IMR-90 (cell line): ENCODE measurements at regions not wholly inside any gene's neighbourhood (a gene's known extent, or its start where the extent isn't known, plus 50 kb on each side); places are given as distances from the start of the nearest gene placed in this dataset.

ENCODE experiments used
- BHLHE40 ChIP-seq: fragments of 150-350 bp; IDR thresholded peaks from 2 replicates; pipeline ENCODE4 v1.6.1; 2016; ENCODE audit warnings: mild to moderate bottlenecking, low read depth, low read length
- CTCF ChIP-seq: conservative IDR thresholded peaks from 2 replicates; pipeline ENCODE4 v1.5.1; 2012; ENCODE audit warnings: mild to moderate bottlenecking, low read depth, low read length, improper control_type of control experiment
- ELK1 ChIP-seq: fragments of 150-350 bp; IDR thresholded peaks from 2 replicates; pipeline ENCODE4 v1.6.1; 2016; ENCODE audit warnings: low read depth, mild to moderate bottlenecking, low read length, moderate library complexity, borderline replicate concordance
- MAFK ChIP-seq: IDR thresholded peaks from 2 replicates; pipeline ENCODE4 v1.6.1; 2012; ENCODE audit warnings: low read depth, low read length, improper control_type of control experiment
- NFE2L2 ChIP-seq: fragments of 150-350 bp; IDR thresholded peaks from 2 replicates; pipeline ENCODE4 v1.6.1; 2016; ENCODE audit warnings: low read depth, mild to moderate bottlenecking, low read length
- POLR2A ChIP-seq: IDR thresholded peaks from 2 replicates; pipeline ENCODE4 v1.6.1; 2012; ENCODE audit warnings: mild to moderate bottlenecking, low read depth, low read length
- RAD21 ChIP-seq: IDR thresholded peaks from 2 replicates; pipeline ENCODE4 v1.6.1; 2012; ENCODE audit warnings: low read length, improper control_type of control experiment

- TF ChIP-seq CTCF = no peak
- TF ChIP-seq NFE2L2 = no peak
- TF ChIP-seq POLR2A = no peak
- TF ChIP-seq BHLHE40 = no peak
- no peak for TF ChIP-seq MAFK
- TF ChIP-seq ELK1 = no peak
- TF ChIP-seq RAD21 = no peak
Observed at GRCh38 chr18:38807915-38808314, 1242.3 kb upstream of the CELF4 start.
